ENCODE measurements at regions not wholly inside any gene's neighbourhood (a gene's known extent, or its start where the extent isn't known, plus 50 kb on each side); places are given as distances from the start of the nearest gene placed in this dataset.

DNA sequence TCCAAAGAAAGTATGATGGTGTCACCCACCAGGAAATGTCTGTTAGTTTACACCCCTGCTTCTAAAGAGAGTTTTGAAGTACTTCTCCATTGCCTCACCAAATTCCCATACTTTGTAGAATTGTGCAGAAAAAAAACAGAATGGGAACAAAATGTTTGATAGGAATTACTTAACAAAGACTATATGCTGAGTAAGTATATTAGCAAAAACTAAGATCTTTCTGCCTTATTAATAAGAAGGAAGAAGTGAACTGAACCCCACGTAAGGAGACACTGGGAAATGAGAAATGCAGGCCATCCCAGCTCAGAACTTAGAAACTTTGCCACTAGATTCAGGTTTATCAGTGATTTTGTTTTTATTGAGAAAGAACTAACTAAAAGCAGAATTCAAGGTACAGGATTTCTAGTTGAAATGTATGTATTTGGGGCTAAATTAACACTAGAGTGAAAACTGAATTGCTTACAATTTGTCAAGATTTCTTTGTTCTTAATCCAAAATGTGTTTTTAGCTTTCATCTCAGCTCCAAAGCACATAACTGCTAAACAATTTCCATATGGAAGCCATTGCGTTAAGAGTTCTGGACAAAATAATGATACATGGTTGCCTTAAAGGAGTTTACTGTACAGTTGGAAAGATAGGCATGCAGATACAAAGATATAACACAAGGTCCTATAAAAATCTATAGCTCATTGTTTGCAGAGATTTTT is 102.7 kb upstream of the BMP5 start:
- Mint-ChIP-seq H3K27me3 (ENCODE audit: low read depth in 3 of 3) (no peaks in the 10 kb centered on the region), H3K36me3 (no peaks in the 10 kb centered on the region), H3K4me1 (no peaks in the 10 kb centered on the region), H3K4me3 (no peak overlapping the region), H3K9me3 (peaks cover 0 to 14% (median 0%) of the 10 kb centered on the region in 6 donors), H3K27ac (no peak overlapping the region)
- no peak for DNase-seq

DNA sequence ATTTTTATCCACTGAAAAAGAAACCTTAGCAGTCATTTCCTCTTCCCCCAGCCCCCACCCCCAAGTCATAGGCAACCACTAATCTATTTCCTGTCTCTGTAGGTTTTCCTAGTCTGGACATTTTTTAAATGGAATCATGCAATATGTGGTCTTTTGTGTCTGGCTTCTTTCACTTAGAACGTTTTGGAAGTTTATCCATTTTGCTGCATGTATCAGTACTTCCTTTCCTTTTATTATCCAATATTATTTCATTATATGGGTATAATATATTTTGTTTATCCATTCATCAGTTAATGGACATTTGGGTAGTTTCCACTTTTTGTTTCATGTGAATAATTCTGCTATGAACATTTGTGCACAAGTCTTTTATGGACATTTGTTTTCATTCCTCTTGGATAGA is 99.3 kb upstream of the BMP5 start:
- Mint-ChIP-seq H3K36me3 (no peaks in the 10 kb centered on the region), H3K27me3 (ENCODE audit: low read depth in 3 of 3) (no peaks in the 10 kb centered on the region)

DNA sequence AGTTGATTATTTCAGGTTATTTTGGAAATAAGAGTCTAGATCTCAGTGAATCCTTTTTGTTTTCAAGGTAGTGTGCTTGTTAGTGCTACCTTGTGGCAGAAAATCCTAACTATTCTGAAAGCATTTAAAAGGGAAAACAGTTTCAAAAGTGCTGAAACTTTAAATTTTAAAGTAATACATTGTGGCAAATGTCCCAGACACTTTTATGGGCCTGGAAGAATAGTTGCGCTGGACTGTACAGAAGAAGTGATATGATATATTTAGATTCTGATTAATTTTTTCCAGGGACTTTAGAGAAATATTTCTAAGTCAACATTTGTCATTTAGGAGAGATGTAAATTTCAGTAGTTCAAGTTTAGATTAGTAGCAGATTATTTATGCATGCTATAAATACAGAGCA is 96.7 kb upstream of the BMP5 start:
- Mint-ChIP-seq H3K27me3 (ENCODE audit: low read depth in 3 of 3) (no peaks in the 10 kb centered on the region), H3K27ac (no peak overlapping the region), H3K4me3 (no peak overlapping the region), H3K4me1 (no peaks in the 10 kb centered on the region), H3K36me3 (no peaks in the 10 kb centered on the region), H3K9me3 (peaks cover 0 to 6% (median 2%) of the 10 kb centered on the region in 6 donors)
- no peak for DNase-seq

More for the DNA sequence above, 99.3 kb upstream of the BMP5 start:
- Mint-ChIP-seq H3K27ac (no peak overlapping the region), H3K9me3 (peaks cover 0 to 7% (median under 1%) of the 10 kb centered on the region in 6 donors), H3K4me1 (no peaks in the 10 kb centered on the region), H3K4me3 (no peak overlapping the region)
- DNase-seq = no peak

DNA sequence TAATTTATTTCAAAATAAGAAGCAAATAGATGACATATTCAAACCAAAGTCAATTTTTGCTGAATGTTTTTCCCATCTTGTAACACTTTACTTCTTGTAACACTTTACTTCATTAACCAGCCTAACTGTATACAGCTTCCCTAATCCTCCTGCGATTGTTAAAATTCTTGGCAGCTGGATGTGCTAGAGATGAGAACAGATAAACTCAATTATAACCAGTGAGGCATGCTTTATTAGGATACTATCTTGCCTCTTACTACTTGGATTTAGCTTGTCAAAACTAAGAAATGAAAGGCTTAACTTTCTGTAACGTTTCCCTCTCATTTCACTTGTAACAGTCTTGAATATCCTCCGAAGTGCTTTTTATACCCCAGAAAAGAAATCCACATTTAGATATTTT is 94.1 kb upstream of the BMP5 start:
- peaks cover 0 to 16% (median 4%) of the 10 kb centered on the region in 6 donors for H3K9me3 Mint-ChIP-seq
- DNase-seq = no peak
- no peaks in the 10 kb centered on the region for H3K4me1 Mint-ChIP-seq
- no peaks in the 10 kb centered on the region for H3K27me3 Mint-ChIP-seq (ENCODE audit: low read depth in 3 of 3)
- H3K36me3 Mint-ChIP-seq = no peaks in the 10 kb centered on the region
- no peak overlapping the region for H3K4me3 Mint-ChIP-seq
- H3K27ac Mint-ChIP-seq = no peak overlapping the region

DNA sequence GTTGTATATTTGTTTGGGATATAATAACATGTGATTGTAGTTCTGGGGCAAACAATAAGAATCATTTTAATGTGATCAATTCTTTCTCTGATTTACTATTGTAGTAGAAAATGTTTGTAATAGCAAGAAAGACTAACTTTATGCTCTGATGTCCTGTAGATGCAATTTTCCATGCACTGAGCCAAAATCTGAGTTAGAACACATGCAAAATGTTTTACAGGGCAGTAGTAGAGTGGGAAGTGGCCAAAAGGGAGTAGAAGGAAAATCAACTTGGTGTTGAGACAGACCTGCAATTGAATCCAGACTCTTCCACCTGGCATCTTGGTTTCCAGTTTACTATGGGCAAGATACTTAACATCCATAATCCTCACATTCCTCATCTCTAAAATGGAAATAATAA is 93.5 kb upstream of the BMP5 start:
- H3K4me3 Mint-ChIP-seq = no peak overlapping the region
- H3K27me3 Mint-ChIP-seq (ENCODE audit: low read depth in 3 of 3) = no peaks in the 10 kb centered on the region
- no peak for DNase-seq
- H3K4me1 Mint-ChIP-seq = no peaks in the 10 kb centered on the region
- no peak overlapping the region for H3K27ac Mint-ChIP-seq
- H3K9me3 Mint-ChIP-seq = peaks cover 0 to 19% (median 7%) of the 10 kb centered on the region in 6 donors
- H3K36me3 Mint-ChIP-seq = no peaks in the 10 kb centered on the region

DNA sequence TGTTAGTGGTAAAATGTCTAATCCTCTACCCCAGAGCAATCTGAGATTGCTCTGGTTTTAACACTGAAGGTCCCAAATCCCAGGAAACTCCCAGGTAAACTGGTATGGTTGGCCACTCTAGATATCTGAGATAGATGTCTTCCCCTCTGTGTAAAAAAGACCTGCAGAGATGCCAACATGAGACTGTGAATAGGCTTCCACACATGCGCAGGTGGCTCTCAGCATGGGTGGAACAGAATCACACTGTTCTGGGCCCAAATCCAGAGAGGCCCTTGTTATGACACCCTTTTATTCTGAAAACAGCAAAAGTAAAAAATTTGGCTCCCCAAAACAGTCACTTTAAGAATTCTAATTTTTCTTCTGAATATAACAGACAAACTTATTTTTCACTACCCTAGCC is 88.7 kb upstream of the BMP5 start:
- no peak for DNase-seq
- Mint-ChIP-seq H3K9me3 (peaks cover 0 to 35% (median 6%) of the 10 kb centered on the region in 6 donors), H3K4me1 (no peaks in the 10 kb centered on the region), H3K4me3 (no peak overlapping the region), H3K27me3 (ENCODE audit: low read depth in 3 of 3) (peaks cover 0 to 2% (median 0%) of the 10 kb centered on the region in 3 donors), H3K36me3 (no peaks in the 10 kb centered on the region), H3K27ac (no peak overlapping the region)

DNA sequence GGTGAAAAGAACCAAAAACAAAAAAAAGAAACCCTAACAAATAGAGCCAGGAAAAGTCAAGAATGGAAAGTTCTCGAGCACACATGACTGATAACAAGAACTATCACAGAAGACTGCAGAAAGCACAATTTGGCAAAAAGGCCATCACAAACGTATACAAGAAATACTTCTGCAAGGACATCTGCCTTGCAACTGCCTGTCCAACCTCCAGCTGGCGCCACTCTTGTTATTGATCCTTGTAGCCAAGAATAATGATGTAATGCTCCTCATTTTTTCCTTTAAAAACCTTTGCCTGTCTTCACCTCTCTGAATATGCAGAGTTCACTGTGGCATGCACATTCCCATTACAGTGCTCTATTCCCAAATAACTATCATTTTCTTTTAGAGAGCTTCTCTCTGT is 87.9 kb upstream of the BMP5 start:
- Mint-ChIP-seq H3K36me3 (no peaks in the 10 kb centered on the region), H3K4me1 (no peaks in the 10 kb centered on the region), H3K4me3 (no peak overlapping the region), H3K27ac (no peak overlapping the region), H3K9me3 (peaks cover 0 to 35% (median 6%) of the 10 kb centered on the region in 6 donors), H3K27me3 (ENCODE audit: low read depth in 3 of 3) (peaks cover 0 to 2% (median 0%) of the 10 kb centered on the region in 3 donors)
- DNase-seq = no peak

DNA sequence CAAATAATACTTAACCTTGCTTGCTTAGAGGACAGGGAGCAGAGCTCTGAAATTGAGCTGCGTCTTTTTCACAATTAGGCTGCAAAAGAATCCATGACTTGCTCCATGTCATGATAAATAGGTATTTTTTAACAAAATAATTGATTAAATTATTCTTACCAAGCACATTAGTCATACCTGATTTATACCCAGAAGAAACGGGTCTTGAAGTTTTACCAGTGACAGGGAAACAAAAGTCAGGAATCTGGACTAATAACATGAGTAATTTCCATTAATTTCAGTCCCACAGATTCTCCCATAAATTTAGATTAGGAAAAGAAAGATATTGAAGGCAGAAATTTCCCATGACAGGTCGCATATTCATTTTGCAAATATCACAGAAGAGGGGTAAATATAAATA is 85.0 kb upstream of the BMP5 start:
- DNase-seq = no peak
- Mint-ChIP-seq H3K36me3 (no peaks in the 10 kb centered on the region), H3K4me1 (no peaks in the 10 kb centered on the region), H3K4me3 (no peak overlapping the region), H3K9me3 (peaks cover 0 to 34% (median 11%) of the 10 kb centered on the region in 6 donors), H3K27ac (no peak overlapping the region), H3K27me3 (ENCODE audit: low read depth in 3 of 3) (peaks cover 0 to 2% (median 0%) of the 10 kb centered on the region in 3 donors)

DNA sequence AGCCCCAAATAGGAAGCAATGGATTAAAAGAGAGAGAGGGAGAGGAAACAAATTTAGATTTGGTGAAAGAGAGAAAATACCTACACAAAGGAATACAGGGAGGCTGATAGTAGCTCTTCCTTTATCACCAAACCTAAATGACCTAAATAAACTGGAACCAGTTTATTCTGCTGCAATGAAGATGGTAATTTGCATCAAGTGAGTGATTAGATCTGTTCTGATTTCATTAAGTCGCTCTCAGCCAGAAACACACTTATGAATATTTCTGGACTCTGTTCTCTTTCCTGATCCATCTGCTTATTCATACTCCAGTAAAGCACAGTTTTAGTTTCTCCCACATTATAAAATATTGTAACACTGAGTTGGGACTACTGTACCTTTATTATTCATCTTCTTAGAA is 83.4 kb upstream of the BMP5 start:
- H3K27ac Mint-ChIP-seq = no peak overlapping the region
- DNase-seq = no peak
- peaks cover 0 to 2% (median 0%) of the 10 kb centered on the region in 3 donors for H3K27me3 Mint-ChIP-seq (ENCODE audit: low read depth in 3 of 3)
- no peaks in the 10 kb centered on the region for H3K4me1 Mint-ChIP-seq
- H3K4me3 Mint-ChIP-seq = no peak overlapping the region
- H3K36me3 Mint-ChIP-seq = no peaks in the 10 kb centered on the region
- peaks cover 0 to 25% (median 6%) of the 10 kb centered on the region in 6 donors for H3K9me3 Mint-ChIP-seq

DNA sequence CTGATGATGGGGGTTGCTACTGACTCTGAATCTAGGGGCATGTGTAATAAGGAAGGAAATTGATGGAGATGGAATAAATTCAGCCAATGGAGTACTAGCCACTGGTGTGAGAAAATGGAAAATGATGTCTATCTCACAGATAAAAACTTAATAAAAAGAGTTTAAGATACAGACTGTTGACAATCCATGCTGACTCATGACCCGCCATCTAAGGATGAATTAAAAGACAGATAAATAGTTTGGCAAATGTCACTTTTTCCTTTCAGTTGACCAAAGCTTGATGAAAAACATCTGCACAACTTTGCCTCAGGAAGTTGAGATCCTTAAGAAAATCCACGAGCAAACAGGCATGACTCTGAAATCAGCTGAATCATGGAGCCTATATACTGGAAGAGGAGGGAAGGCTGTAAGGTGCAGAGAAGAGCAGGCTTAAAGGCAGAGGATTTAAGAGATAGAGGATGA is 82.6 kb upstream of the BMP5 start:
- Mint-ChIP-seq H3K36me3 (no peaks in the 10 kb centered on the region), H3K27me3 (ENCODE audit: low read depth in 3 of 3) (peaks cover 0 to 2% (median 0%) of the 10 kb centered on the region in 3 donors), H3K27ac (no peak overlapping the region), H3K4me1 (no peaks in the 10 kb centered on the region), H3K4me3 (no peak overlapping the region), H3K9me3 (peaks cover 0 to 22% (median 7%) of the 10 kb centered on the region in 6 donors)
- DNase-seq = no peak

DNA sequence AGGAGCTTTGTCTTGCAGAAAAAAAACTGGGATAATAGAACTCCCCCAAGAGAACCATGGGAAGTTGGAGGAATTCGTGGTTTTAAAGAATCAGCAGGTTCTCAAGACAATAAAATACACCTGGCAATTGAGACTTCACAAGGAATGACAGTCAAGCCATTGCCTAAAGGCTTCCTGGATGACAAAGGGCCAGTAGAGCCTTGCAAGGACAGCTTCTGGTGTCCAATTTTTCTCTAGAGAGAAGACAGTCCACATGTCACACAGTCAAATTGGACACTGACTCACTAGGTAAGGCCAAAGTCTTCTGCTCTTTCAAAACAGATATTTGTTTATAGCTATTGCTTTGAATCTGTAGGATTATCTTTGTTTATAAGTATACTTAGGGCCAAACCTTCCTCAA is 80.3 kb upstream of the BMP5 start:
- H3K27ac Mint-ChIP-seq = no peak overlapping the region
- no peaks in the 10 kb centered on the region for H3K4me1 Mint-ChIP-seq
- H3K27me3 Mint-ChIP-seq (ENCODE audit: low read depth in 3 of 3) = no peaks in the 10 kb centered on the region
- peaks cover 2 to 28% (median 11%) of the 10 kb centered on the region in 6 donors for H3K9me3 Mint-ChIP-seq
- no peaks in the 10 kb centered on the region for H3K36me3 Mint-ChIP-seq
- DNase-seq = no peak
- no peak overlapping the region for H3K4me3 Mint-ChIP-seq

DNA sequence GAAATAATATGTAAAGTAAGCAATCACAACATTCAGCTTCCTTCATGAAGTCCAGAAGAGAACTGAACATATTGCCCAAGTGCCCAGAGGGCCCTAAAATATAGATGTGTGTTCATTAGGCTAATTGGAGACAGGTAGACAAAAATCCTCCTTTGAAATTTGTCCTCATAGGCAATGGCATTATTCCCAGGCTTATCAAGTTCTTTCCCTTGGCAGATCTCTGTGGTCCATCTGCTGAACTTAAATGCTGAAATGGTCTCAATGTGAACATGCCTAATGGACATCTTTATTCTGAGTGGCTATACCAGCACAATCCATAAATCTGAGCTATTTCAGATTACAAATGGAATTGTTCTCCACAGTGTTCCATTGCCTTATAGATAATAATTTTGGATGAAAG is 79.0 kb upstream of the BMP5 start:
- Mint-ChIP-seq H3K27ac (no peak overlapping the region), H3K9me3 (peaks cover 3 to 28% (median 12%) of the 10 kb centered on the region in 6 donors), H3K4me3 (no peak overlapping the region), H3K4me1 (no peaks in the 10 kb centered on the region), H3K36me3 (no peaks in the 10 kb centered on the region), H3K27me3 (ENCODE audit: low read depth in 3 of 3) (no peaks in the 10 kb centered on the region)
- DNase-seq = no peak

DNA sequence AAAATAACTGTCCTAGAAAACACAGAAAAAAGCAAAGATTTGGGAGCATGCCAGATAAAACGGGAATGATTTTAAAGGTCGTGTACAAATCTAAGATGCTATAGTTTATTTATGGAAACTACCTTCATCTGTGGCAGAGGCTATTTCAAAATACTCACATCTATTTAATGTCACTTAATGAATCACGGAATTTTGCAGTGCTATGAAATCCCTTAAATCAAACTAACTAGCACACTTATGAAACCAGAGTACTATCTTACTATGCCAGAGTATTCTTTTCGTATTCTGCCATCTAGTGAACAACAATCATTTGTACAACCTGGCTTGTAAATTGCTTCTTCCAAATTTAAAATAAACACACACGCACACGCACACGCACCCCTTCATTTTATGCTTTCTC is 77.9 kb upstream of the BMP5 start:
- H3K27me3 Mint-ChIP-seq (ENCODE audit: low read depth in 3 of 3) = no peaks in the 10 kb centered on the region
- H3K4me1 Mint-ChIP-seq = no peaks in the 10 kb centered on the region
- no peak for DNase-seq
- H3K36me3 Mint-ChIP-seq = no peaks in the 10 kb centered on the region
- H3K4me3 Mint-ChIP-seq = no peak overlapping the region
- peaks cover 3 to 34% (median 14%) of the 10 kb centered on the region in 6 donors for H3K9me3 Mint-ChIP-seq
- no peak overlapping the region for H3K27ac Mint-ChIP-seq

DNA sequence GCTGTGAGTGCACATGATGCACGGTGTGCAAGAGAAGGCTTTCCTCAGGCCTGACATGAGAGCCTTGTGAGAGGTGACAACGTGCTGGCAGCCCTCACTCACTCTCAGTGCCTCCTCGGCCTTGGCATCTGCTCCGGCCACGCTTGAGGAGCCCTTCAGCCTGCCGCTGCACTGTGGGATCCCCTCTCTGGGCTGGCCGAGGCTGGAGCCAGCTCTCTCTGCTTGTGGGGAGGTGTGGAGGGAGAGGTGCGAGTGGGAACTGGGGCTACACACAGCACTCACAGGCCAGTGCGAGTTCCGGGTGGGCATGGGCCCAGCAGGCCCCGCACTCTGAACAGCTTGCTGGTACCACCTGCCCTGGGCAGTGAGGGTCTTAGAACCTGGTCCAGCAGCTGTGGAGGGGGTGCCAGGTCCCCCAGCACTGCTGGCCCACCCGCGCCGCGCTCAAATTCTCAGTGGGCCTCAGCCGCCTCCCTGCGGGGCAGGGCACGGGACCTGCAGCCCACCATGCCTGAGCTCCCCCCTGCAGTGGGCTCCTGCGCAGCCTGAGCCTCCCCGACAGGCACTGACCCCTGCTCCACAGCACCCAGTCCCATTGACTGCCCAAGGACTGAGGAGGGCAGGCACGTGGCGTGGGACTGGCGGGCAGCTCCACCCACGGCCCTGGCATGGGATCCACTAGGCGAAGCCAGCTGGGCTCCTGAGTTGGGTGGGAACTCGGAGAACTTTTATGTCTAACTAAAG is 74.9 kb upstream of the BMP5 start:
- Mint-ChIP-seq H3K36me3 (no peaks in the 10 kb centered on the region), H3K9me3 (peaks cover 2 to 31% (median 14%) of the 10 kb centered on the region in 6 donors), H3K27me3 (ENCODE audit: low read depth in 3 of 3) (no peaks in the 10 kb centered on the region), H3K4me1 (no peaks in the 10 kb centered on the region), H3K4me3 (no peak overlapping the region), H3K27ac (no peak overlapping the region)
- no peak for DNase-seq
